22Rv1 (cell line): ENCODE measurements at regions not wholly inside any gene's neighbourhood (a gene's known extent, or its start where the extent isn't known, plus 50 kb on each side); places are given as distances from the start of the nearest gene placed in this dataset.

Experiments
- H3K27ac ChIP-seq: fragments of 450-650 bp; 2 replicates; pipeline ENCODE4 v1.5.1; 2017
- ZFX ChIP-seq: fragments of 450-650 bp; IDR thresholded peaks from 2 replicates; pipeline ENCODE4 v1.6.1; 2017; ENCODE audit warnings: antibody characterized with exemption, borderline replicate concordance
- TF ChIP-seq, protein P1 (sequence below): fragments of 450-650 bp; IDR thresholded peaks from 2 replicates; pipeline ENCODE4 v1.5.1; 2017; ENCODE audit warnings: mild to moderate bottlenecking

DNA sequence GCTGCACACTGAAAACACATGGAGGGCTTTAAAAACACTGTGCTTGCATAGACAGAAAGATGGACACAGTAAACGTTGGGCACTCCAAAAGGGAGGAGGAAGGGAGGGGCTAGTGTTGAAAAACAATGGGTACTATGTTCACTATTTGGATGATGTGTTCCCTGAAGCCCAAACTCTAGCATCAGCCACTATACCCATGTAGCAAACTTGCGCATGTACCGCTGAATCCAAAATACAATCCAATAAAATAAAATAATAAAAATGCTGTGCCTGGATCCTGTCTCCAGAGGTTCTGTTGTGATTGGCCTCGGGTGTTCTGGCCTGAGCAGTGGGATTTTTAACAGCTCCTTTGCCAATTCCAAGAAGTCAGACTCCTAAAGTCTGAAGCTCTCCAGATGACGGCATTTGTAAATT is 166.0 kb downstream of the TMEM182 start:
- no peak overlapping the region for H3K27ac ChIP-seq
- no peak for TF ChIP-seq ZFX
- TF ChIP-seq, protein P1, sequence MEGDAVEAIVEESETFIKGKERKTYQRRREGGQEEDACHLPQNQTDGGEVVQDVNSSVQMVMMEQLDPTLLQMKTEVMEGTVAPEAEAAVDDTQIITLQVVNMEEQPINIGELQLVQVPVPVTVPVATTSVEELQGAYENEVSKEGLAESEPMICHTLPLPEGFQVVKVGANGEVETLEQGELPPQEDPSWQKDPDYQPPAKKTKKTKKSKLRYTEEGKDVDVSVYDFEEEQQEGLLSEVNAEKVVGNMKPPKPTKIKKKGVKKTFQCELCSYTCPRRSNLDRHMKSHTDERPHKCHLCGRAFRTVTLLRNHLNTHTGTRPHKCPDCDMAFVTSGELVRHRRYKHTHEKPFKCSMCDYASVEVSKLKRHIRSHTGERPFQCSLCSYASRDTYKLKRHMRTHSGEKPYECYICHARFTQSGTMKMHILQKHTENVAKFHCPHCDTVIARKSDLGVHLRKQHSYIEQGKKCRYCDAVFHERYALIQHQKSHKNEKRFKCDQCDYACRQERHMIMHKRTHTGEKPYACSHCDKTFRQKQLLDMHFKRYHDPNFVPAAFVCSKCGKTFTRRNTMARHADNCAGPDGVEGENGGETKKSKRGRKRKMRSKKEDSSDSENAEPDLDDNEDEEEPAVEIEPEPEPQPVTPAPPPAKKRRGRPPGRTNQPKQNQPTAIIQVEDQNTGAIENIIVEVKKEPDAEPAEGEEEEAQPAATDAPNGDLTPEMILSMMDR = no peak

DNA sequence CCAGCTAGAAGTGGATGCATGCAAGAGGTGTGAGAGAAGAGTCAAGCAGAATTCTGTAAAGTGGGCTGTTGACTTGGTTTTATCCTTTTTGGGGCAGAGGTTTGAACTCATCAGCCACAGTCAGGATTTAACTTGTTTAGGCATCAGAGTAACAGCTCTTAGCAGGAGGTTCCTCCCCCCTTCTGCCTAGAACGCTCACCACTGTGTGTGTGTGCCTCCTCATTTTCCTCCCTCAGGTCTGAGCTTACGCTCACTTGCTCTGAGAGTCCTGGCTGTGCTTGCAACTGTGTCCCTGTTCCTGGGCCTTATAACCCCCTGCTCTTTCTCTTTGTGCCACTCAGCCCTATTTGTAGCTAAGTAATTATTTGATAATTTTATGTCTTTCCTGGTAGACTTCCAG is 167.9 kb downstream of the TMEM182 start:
- H3K27ac ChIP-seq = no peak overlapping the region
- TF ChIP-seq, protein P1 = no peak
- no peak for TF ChIP-seq ZFX

DNA sequence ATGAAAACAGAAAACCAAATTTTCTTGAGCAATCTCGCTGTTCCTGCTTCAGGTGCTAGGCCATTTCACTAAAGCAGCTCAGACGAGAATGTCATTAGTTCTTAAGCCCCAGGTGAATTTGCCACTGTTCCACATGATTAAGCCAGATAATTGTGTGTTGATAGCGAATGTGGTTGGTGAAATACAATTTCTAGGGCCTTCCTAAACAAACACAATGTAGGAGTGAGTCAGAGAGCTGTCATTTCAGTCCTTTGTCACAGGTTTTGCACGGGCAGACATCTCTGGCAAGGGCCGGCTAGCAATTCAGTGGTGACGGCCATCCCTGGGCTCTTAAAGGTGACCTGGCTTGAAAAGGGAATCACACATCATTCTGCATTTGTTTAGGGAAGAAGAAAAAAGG is 170.7 kb downstream of the TMEM182 start:
- TF ChIP-seq, protein P1 = no peak
- no peak for TF ChIP-seq ZFX
- H3K27ac ChIP-seq = no peak overlapping the region

DNA sequence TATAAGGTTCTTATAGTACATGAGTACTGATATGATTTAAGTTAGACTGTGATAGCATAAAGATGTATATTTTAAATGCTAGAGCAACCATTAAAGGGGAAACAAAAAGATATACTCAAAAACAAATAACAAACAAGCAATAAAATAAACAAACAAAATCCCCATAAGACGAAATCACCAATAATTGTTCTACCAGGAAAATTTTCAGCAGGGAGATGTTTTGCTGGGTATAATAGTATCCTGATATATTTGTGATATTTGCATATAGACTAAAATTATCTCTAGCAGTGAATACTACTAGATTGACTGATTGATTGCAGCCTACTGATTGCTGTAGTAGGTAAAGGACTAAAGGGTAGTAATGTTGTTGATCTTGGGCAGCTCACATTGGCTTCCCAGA is 177.4 kb downstream of the TMEM182 start:
- H3K27ac ChIP-seq = no peak overlapping the region
- TF ChIP-seq ZFX = no peak
- TF ChIP-seq, protein P1 = no peak

DNA sequence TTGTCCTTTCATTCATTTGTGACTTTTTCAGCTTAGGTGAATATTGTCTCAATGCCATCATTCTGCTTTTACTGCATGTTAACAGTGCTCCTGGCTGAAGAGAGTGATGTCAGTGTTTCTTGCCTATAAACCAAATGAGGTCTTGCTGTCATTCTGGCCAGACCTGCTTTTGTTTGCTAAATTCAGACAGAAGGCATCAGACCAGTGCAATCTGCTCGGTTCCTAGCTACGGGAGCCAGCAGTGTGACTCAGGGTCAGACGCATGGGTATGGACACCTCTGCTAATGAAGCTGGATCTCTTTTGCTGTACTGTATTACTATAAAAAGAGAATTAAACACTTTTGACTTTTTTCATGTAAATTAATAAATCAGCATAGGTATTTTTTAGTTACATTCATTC is 178.9 kb downstream of the TMEM182 start:
- H3K27ac ChIP-seq = no peak overlapping the region
- TF ChIP-seq, protein P1 = no peak
- no peak for TF ChIP-seq ZFX

DNA sequence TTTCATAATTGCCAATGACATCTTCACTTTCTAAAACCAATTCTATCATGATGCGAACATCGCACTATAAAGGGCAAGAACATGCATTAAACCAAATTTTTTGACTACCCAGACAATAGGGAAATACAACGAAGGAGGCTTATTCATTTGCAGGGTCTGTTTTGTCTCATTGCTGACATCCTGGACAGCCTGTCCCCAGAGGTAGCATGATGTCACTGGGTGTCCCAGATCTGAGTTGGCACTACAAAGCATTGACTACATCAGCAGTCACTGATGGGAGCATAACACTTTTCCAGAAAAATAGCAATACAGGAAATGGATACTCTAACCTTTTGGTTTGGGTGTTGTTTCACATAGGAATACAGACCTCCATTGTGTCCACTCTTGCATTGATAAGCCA is 180.3 kb downstream of the TMEM182 start:
- no peak overlapping the region for H3K27ac ChIP-seq
- TF ChIP-seq, protein P1 = no peak
- TF ChIP-seq ZFX = no peak

DNA sequence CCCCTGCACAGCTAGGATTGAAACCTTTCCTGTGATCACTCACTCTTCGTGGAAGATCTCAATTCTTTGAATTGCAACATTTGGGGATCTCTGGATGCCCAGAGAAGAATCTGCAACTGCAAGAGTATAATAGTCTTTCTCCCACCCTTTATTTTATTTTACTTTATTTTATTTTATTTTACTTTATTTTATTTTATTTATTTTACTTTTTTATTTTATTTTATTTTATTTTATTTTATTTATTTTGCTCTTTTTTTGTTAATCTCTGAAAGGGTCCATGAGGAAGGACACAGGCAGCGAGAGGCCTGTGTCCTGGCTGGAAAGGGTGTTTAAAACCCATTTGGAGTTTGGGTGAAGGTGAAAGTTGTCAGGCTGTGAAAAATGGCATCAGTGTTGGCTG is 181.4 kb downstream of the TMEM182 start:
- no peak overlapping the region for H3K27ac ChIP-seq
- TF ChIP-seq, protein P1 = no peak
- no peak for TF ChIP-seq ZFX
